Amniotic epithelial cell (primary cell): ENCODE measurements at regions not wholly inside any gene's neighbourhood (a gene's known extent, or its start where the extent isn't known, plus 50 kb on each side); places are given as distances from the start of the nearest gene placed in this dataset.
"Not testable (repeated sequence)": the region's sequence is repeated elsewhere in the genome, so short reads cannot be mapped to it uniquely, and the experiment has no call there.

Source experiments
- DNase-seq: peaks from one replicate; pipeline ENCODE4 v3.0.0-alpha.2; 2010; ENCODE audit warnings: low read depth

- DNase-seq: no peak
Observed at GRCh38 chr7:68399991-68400590, 1198.2 kb upstream of the AUTS2 start.

GRCh38 chr7:68400783-68401182, 1197.5 kb upstream of the AUTS2 start:
- DNase-seq: no peak

- no peak for DNase-seq
Observed at GRCh38 chr7:68401313-68401712, 1197.0 kb upstream of the AUTS2 start.

- DNase-seq: no peak
Observed at GRCh38 chr7:68406480-68406879, 1191.8 kb upstream of the AUTS2 start.

GRCh38 chr7:68407460-68407859, 1190.8 kb upstream of the AUTS2 start:
- DNase-seq: no peak

- DNase-seq: no peak
Observed at GRCh38 chr7:68408873-68409272, 1189.4 kb upstream of the AUTS2 start.

- DNase-seq: no peak
Observed at GRCh38 chr7:68409851-68410250, 1188.4 kb upstream of the AUTS2 start.

- DNase-seq: not testable (repeated sequence)
Observed at GRCh38 chr7:68410693-68411092, 1187.6 kb upstream of the AUTS2 start.

GRCh38 chr7:68411742-68412141, 1186.5 kb upstream of the AUTS2 start:
- DNase-seq: no peak

GRCh38 chr7:68414631-68415425, 1183.4 kb upstream of the AUTS2 start:
- no peak for DNase-seq

GRCh38 chr7:68417002-68417401, 1181.3 kb upstream of the AUTS2 start:
- no peak for DNase-seq

- DNase-seq: no peak
Observed at GRCh38 chr7:68417659-68418058, 1180.6 kb upstream of the AUTS2 start.

GRCh38 chr7:68420342-68421192, 1177.7 kb upstream of the AUTS2 start:
- no peak for DNase-seq

GRCh38 chr7:68421712-68422111, 1176.6 kb upstream of the AUTS2 start:
- DNase-seq: no peak

GRCh38 chr7:68422281-68422680, 1176.0 kb upstream of the AUTS2 start:
- no peak for DNase-seq

- no peak for DNase-seq
Observed at GRCh38 chr7:68423356-68423755, 1174.9 kb upstream of the AUTS2 start.

GRCh38 chr7:68424658-68425297, 1173.5 kb upstream of the AUTS2 start:
- DNase-seq: no peak

- no peak for DNase-seq
Observed at GRCh38 chr7:68425377-68425776, 1172.9 kb upstream of the AUTS2 start.

- no peak for DNase-seq
Observed at GRCh38 chr7:68429411-68430117, 1168.7 kb upstream of the AUTS2 start.

GRCh38 chr7:68432585-68432984, 1165.7 kb upstream of the AUTS2 start:
- DNase-seq: no peak

- DNase-seq: no peak
Observed at GRCh38 chr7:68433462-68434070, 1164.7 kb upstream of the AUTS2 start.
